Activated CD8-positive, alpha-beta memory T cell treated with anti-CD3 and anti-CD28 coated beads for 48 hours (primary cell): ENCODE measurements at regions not wholly inside any gene's neighbourhood (a gene's known extent, or its start where the extent isn't known, plus 50 kb on each side); places are given as distances from the start of the nearest gene placed in this dataset.

ENCODE experiments used
- DNase-seq, 3 experiments: peaks; one replicate each; pipeline ENCODE4 v3.0.0-alpha.2; 2020; ENCODE audit warnings: low read depth in 2 of 3, low spot score in 2 of 3

DNA sequence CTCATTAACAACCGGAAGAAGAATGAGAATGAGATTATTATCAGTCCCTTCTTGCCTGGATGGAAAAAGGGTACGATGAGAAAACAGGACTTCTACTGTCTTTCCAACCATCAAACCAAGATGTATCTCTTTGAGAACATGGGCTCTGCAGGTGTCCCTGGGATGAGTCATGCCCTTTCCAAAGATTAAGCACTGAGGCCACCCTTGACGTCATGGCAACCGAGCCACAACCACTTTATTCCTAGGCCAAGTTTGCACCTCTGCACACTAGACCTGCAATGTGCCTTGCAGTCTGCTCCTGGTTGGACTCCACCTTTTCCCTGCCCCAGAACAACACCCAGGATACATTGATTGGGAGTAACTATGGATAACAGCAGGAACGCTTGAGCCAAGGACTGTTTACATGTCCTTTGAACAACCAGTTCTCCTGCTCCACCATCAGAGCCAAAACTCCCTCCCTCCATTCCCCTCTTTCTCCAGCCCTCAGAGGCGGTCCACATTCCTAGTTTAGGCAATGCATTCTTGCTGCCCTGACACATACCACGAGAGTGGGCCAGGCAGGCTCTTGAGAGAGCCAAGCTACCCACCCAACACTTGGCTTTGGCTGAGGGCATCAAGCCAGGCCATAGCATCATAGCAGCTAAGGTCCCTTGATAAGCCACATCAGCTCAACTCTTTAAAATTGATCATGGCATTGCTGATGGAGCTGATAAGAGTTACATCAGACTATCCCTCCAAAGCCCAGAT is 310.7 kb downstream of the TNS1 start:
- DNase-seq = no peak

DNA sequence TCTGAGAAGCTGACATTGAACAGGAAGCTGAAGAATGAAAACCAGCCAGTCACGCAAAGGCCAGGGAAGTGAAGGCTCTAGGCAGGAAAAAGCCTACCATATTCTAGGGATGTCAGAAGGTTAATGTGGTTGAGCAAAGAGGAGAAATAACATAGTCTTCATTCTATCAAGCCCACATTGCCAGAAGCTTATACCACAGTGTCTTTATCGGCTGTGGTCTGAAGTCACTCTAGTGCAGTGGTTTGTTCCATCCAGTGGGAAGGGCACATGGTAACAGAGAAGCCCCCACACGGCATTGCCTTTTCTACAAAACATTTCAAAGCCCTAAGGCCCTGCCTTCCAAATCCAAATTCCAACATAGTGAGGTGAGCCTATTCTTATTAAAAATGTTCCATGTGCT is 311.3 kb downstream of the TNS1 start:
- no peak for DNase-seq

DNA sequence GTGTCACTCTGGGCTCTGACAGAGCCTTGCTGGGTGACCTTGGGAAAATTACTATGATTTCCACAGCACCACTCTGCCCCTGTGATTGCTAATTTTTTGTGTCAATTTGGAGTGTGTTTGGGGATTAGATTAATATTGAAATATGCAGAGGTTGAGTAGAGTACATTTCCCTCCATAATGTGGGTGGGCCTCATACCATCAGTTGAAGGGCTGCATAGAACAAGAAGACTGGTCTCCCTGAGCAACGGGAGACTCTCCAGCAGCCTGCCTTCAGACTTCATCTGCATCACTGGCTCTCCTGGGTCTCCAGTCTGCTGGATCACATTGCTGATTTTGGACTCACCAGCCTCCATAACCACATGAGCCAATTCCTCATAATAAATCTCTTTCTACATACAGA is 313.7 kb downstream of the TNS1 start:
- DNase-seq = no peak

DNA sequence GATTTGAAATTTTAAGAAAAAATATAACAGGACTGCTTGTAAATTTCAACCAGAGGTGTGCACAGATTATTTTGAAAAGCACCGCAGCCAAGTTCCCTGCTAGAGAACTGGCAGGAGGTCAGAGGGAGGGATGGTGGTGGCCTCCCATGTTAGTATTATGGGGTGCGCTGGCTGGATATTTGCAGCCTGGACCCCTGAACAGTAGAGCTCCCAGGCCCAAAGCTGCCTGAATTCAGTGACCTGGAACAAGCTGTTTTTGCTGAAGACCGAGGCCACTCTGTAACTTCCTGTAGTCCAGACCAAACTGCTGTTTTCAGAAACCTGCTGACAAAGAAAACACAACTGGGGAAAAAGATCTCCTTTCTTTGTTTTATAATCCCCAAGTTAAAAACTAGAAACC is 314.3 kb downstream of the TNS1 start:
- DNase-seq = no peak

DNA sequence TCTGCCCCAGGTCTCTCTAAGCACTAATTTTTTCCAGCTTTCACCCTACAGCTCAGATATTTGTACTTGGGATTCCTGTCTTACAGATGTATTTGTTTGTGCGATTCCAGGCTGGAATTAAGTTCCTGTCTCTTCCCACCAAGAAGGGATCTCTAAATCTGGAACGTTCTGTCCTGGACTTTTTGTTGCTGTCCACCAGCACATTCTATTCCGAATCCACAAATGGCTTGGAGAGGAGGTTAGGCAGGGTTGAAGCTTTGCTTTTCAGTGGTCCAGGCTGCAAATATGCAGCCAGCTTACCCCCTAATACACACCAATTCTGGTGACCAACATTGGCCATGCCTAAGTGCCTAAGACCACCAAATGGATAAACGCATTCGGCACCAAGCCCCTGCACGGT is 315.0 kb downstream of the TNS1 start:
- DNase-seq = no peak

DNA sequence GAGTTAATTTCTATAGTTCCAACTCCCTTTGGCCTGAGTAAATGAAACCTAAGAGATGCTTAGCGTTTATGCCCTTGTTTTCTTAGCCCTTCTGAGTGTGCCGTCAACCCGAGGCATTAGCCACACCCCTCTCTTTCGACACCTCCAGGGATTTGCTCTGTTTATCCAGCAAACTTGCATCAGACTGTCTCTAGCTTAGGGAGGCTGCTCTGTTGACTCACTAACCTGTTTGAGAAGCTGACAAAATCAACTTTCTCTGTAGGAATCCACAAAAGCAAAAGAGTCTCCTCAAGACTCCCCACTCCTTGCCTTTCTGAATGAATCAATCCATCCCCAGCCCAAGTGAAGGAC is 317.6 kb downstream of the TNS1 start:
- no peak for DNase-seq

DNA sequence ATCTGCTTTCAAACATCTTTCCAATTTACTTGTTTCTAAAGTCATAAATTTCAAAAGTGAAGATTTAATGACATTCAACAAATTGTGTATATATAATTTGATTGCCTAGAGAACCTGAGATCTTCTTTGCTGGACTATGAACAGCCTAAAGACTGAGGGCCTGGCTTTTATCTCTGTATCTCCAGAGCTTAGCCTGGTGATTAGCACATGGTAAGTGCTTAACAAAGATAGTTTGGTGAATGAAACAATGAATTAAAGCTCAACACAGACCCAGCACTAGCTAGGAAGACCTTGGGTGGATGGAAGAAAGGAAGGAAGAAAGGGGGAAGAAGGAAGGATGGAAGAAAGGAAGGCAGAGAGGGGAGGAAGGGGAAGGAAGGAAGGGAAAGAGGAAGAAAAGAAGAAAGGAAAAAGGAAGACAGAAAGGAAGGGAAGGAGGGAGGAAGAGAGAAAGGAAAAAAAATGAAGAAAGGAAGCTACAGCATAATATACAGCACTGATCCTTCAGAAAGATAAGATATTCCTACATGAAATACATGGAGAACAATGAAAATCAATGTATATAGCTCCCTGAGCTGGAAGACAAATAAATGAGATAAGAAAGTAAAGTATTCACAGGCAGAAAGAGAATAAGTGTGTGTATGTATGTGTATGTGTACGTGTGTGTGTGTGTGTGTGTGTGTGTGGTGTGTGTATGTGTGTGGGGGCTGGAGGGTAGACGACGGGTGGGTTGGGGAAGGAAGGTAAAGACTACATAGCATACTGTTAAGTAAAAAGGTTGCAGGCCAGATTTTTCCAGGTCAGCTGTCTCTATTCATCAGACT is 318.2 kb downstream of the TNS1 start:
- DNase-seq = no peak

DNA sequence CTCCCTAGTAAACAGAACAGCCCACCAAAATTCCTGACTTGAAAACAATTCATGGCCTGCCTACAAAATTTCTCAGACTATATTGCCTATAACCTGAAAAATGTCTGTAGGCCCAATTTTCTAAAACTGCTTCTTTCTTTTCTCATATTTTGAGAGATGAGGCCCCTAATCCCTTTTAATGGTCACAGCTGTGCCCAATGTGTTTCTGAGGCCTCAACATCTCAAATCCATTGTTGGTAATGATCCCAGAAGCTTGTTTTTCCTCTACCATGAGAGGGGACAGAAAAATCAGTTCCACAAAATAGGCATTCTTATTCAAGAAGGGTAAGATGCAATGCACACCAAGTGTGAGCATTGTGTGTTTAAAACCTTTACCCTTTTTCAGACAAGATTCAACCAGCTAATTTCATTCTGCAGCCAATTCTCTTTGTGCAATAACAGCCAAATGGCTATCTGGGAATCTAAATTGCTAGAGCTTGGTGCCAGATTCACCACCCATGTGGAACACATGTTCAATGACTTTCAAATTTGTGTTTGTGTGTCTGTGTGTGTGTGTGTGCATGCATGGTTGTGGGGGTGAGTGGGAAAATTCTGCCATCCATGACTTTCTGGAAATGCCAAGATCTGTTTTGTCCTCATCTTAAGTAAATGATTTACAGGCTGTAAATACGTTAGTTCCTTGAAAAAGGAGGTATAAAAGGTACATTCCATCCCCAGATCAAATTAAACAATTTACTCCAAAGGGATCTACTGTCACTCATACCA is 319.5 kb downstream of the TNS1 start:
- no peak for DNase-seq

DNA sequence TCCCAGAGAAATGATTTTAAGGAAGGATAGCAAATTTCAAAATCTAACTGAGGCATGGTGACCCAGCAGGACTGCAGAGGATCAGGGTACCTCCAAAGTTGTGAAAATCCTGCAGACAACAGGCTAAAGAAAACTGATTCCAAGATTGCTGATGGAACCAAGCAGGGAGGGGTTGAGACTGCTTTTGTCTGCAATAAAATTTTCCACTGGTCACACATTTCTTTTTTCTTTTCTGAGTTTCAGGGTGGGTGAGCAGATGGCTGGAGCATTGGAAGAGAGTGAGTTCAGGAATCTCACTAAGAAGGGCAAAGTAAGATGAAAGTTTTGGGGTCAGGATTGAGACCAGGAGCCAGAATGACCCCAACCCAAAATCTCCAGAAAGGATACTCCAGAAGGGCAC is 321.0 kb downstream of the TNS1 start:
- no peak for DNase-seq

DNA sequence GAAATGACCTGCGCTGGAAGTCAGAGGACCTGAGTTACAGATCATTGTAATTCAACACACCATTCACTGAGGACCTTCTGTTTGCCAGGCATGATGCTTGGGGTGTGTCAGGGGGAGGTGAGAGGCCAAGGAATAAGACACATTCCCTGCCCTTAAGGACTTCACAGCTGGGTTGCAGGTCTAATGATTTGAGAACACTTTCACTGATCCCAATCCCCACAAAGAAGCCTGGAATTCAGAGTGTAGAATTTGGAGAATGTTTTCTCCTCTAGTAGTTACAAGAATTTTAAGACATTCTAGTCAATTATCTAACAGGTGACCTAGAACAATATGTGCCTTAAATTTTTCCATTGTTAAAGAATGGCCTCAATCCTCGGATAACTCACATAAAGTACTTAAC is 322.4 kb downstream of the TNS1 start:
- no peak for DNase-seq

DNA sequence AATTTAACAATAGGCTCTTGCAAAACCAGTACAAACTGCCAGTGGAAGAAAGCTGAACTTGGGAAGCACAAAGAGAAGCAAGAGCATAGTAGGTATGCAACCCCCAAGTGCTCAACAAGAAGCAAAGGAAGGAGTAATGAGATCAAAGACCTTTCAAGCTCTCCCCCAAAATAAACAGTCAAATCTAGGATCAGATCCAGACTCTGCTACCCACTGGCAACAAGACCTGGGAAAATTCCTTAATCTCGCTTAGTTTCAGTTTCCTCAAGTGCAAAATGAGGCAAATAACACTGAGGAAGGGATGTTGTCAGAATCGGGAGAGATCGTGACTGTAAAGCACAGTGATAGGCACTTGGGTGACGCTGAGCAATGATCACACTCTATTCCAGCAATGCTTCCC is 329.2 kb downstream of the TNS1 start:
- no peak for DNase-seq

DNA sequence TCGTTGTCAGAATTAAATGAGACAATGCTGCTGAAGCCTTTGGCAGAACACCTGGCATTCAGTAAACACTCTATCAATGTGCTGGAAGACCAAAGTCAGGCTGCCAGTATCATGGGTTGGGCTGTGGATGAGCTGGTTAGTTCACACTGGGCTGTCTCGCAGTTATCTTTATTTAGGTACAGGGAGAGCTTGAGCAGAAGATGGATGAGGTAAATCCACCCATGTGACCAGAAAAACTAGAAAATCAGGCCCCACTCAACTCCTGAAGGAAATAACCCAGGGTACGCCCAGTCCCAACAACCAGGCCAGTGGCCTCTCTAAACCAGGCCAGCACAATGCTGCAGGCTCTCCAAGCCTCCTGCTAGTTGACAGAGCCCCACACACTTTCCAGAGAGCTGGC is 330.3 kb downstream of the TNS1 start:
- DNase-seq = no peak

DNA sequence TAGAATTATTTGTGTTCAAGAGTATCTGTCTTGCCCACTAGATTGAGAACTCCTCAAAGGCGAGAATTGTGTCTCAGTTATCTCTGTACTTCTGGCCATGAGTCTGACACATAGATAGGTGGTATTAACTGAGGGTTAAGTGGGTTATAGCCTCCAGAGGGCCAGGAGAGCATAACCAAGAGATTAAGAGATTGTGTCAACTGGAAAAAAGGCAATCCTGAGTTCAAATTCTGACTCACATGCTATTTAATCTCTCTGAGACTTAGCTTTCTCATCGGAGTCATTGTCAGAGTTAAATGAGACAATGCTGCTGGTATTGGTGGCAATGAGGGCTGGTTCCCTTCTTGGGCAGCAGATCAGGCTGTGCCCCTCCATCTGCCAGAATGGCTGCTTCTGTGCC is 330.9 kb downstream of the TNS1 start:
- DNase-seq = no peak

DNA sequence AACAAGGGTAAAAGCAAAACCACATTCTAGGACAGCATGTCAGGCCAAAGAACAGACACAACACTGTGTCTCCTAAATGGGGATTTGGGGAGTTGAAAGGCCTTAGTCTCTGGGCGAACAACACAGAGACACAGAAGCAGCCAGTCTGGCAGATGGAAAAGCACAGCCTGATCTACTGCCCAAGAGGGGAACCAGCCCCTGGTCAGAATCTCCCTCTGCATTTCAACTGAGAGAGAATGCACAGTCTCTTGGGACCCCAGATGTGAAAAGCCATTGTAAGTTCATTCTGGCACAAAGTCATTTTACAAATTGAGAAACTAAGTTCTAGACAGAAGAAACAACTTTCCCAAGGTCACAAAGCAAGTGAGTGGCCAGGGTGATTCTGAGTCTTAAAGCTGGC is 331.7 kb downstream of the TNS1 start:
- DNase-seq = no peak

DNA sequence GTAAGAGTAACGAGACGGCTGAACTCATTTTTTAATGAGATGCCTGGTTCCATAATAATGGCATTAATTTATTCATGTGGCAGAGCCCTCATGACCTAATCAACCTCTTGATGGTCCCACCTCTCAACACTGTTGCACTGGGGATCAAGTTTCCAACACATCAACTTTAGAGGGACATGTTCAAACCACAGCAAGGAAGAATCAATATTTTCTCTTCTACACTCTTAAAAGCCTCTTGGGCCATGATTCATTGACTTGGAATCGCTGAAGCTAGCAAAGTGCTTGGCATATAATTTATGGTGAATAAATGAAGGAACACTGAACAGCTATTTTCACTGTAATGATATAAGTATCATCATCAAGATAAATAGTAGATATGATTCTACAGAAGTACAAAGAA is 333.0 kb downstream of the TNS1 start:
- no peak for DNase-seq

DNA sequence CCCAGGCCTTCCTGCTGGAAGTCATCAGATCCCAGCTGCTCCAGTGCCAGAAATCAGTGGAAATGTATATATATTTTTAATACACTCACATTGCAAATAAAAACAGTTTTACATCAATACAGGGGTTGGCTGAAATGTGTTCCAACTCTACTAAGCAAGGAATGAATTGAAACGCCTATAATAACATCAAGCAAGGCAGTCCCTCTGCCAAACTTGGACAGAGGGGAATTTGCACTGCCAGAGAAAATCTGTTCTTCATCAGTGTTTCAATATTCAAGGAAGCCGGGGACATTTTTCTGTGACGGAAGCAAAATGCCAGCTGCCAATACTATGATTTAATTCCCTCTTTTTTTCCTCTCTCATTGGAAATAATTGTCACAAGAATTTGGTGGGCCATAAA is 335.3 kb downstream of the TNS1 start:
- no peak for DNase-seq

DNA sequence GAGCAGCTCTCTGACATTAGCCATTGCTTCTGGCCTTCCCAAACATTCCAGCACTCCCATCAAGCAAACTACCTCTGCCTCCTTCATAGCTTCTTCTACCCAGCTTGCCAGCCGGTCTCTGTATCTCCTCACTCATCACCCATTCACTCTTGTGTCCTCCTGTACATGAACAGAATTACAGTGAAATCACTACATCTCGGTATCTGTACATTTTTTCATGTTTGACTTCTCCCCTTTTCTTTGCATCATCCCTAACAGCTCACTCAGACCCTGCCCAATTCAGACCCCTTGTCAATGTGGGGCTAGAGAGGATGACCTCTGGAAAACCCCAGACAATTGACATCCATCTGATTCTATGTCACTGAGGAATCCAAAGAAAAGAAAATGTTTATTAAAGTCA is 335.8 kb downstream of the TNS1 start:
- DNase-seq = no peak

DNA sequence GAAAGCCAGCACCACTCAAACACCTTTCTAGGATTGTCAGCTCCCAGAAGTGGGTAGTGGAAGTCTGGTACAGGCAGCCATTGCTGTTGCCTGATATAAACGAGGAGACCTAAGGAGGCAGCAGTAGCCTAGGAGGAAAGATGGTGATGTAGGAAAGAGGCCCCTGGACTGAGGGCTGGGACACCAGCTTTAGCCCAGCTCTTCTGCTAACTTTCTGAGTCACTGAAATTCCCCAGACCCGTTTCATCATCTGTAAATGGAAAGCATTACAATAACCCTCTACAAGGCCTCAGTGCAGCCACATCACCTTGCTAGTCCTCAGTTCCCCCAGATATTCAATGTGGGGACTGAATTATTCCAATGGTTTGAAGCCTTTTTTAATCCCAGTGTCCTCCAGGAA is 336.5 kb downstream of the TNS1 start:
- no peak for DNase-seq

DNA sequence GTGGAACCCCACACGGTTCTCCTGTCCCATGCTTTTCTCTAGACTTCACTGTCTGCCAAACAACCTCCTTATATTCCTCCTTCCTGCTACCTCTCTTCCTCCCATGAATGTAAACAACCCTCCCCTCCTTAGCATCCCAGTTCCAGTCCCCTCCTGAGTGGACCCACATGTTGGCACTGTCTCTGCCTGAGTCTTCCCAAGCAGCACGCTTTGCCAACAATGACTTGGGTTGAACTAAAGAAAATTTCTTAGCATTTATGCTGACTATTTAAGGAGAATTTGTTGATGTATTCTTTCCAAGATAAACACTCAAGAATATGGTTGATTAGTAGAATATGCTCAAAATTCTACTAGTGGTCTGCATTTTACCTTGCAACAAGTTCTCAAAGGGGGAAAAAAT is 338.0 kb downstream of the TNS1 start:
- no peak for DNase-seq

DNA sequence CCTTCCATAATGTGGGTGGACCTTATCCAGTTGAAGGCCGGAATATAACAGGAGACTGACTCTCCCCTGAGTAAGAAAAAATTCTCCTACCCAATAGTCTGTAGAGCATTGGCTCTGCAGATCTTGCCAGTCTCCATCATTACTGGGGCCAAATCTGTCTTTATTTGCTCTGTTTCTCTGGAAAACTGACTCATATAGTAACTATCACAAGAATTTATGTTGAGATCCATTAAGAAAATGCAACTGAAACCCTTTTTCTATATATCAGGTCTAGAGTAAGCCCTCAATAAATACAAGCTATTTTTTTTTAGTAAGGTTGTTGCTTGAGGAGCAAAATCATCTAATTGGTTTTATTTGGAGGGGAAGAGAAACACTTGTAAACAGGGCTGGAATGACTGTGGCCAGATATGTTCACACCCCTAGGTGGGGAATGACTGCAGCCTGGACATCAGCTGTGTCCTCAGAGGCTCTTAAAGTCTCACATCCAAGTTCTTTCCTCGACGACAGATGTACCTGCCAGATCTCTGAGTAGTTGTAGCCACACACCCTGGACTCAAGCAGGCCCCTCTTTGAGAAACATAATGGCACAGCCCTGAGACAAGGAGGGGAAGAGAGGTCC is 339.7 kb downstream of the TNS1 start:
- no peak for DNase-seq

DNA sequence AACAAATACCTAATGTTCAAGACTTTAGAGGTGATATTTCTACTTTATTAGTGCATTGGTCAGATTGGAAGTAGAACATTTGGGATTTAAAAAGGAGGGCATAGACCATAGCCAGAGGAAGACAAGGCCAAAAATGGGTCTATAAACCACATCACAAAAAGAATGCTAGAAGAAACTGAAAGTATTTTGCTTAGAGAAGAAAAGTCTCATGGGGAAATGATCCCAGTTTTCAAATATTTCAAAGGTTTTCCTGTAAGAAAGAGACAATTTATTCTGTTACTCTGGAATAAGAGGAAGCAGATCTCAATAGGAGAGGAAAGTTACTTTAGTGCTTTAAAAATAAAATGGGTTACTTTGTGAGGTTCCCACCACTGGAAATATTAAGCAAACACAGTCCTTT is 341.4 kb downstream of the TNS1 start:
- DNase-seq = no peak

DNA sequence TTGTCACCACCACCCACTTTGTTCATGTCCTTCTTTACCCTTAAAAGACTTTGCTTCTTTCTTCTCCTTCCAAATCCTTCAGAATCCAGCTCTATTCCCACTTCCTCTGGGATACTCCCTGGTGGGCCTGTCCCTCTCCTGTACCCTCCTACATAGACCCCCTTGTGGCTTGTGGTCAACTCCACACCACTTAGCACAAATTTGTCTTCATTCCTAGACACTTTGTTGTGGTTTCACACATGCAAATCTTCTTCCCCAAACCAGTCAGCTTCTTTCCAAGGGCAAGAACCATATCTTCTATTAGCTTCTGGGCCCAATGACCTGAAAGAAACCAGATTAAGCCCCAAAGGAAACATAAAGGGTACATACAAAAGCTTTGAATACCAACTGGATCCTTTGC is 342.4 kb downstream of the TNS1 start:
- no peak for DNase-seq
